Naive thymus-derived CD8-positive, alpha-beta T cell (primary cell): ENCODE measurements at regions not wholly inside any gene's neighbourhood (a gene's known extent, or its start where the extent isn't known, plus 50 kb on each side); places are given as distances from the start of the nearest gene placed in this dataset.
"Not testable (repeated sequence)": the region's sequence is repeated elsewhere in the genome, so short reads cannot be mapped to it uniquely, and the experiment has no call there.

Experiments used
- ATAC-seq, 2 donors: fragments of 150-1000 bp; cut with Tn5 transposase in 1 of 2; sonication (Bioruptor Pico), chemical (Tn5 transposase) in 1 of 2; 1 replicate in 1 of 2; 2 replicates in 1 of 2; pipeline ENCODE4 v1.10.0; 2021; ENCODE audit warnings: mild to moderate bottlenecking in 2 of 2, moderate library complexity in 2 of 2
- POLR2A ChIA-PET: fragments of 350-600 bp; sonication (Branson Sonifier 250); formaldehyde crosslinking; loops from one replicate; lab custom pipeline; 2021; ENCODE audit warnings: antibody characterized with exemption; lab: Charles Lee
- DNase-seq, 10 donors: peaks; one replicate each; pipeline versions ENCODE4 v3.0.0 to v3.0.0-alpha.2; 2020 to 2022
- H3K27ac Mint-ChIP-seq, 10 donors: one replicate each; pipeline ENCODE4 v1.8.0; 2020 to 2022; ENCODE audit warnings: mild to moderate bottlenecking in 10 of 10, mixed read lengths in 10 of 10, moderate library complexity in 4 of 10, inconsistent platforms in 1 of 10
- H3K27me3 Mint-ChIP-seq, 5 donors: one replicate each; pipeline ENCODE4 v1.8.0; 2021 to 2022; ENCODE audit warnings: mixed read lengths in 5 of 5
- H3K36me3 Mint-ChIP-seq, 3 donors: one replicate each; pipeline ENCODE4 v1.8.0; 2020 to 2022; ENCODE audit warnings: mixed read lengths in 3 of 3, mild to moderate bottlenecking in 2 of 3, inconsistent platforms in 1 of 3
- H3K4me1 Mint-ChIP-seq, 4 donors: one replicate each; pipeline ENCODE4 v1.8.0; 2021 to 2022; ENCODE audit warnings: mixed read lengths in 4 of 4
- H3K4me3 Mint-ChIP-seq, 10 donors: one replicate each; pipeline ENCODE4 v1.8.0; 2020 to 2022; ENCODE audit warnings: mild to moderate bottlenecking in 10 of 10, mixed read lengths in 10 of 10, moderate library complexity in 6 of 10, inconsistent platforms in 1 of 10
- H3K9me3 Mint-ChIP-seq, 9 donors: one replicate each; pipeline ENCODE4 v1.8.0; 2020 to 2022; ENCODE audit warnings: mixed read lengths in 9 of 9, mild to moderate bottlenecking in 3 of 9, inconsistent platforms in 1 of 9, moderate library complexity in 1 of 9

DNA sequence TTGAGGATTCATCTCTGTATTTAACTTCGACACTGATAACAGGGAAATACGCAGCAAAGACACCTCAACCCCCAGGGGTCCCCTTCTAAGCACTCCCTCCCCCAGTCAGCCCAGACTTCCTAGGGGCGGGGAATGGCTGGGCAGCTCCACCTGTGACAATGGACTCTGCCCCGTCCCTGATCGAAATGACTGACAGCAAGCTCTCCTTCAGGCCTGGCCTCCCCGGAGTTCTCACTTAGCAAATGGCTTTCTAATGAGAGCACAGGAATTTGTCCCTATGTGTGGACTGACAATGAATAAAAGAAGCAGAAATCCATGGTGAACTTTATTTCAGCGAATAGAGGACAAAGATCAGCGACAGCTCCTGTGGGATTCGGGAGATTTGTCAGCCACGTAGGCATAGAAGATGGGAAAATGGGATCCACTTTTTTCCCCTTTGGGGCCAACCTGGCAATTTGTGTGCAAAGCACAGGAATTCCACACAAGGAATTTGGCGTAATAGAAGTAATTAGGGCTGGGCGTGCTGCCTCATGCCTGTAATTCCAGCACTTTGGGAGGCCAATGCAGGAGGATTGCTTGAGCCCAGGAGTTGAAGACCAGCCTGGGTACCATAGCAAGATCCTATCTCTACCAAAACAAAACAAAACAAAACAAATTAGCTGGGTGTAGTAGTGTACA lies 63.8 kb downstream of the TNFAIP2 start:
- ATAC-seq: no peak
- Mint-ChIP-seq H3K36me3 (no peaks in the 10 kb centered on the region), H3K4me3 (peak overlapping the region in 5 of 10 donors; percentile 25 to 57 (median 41))

DNA sequence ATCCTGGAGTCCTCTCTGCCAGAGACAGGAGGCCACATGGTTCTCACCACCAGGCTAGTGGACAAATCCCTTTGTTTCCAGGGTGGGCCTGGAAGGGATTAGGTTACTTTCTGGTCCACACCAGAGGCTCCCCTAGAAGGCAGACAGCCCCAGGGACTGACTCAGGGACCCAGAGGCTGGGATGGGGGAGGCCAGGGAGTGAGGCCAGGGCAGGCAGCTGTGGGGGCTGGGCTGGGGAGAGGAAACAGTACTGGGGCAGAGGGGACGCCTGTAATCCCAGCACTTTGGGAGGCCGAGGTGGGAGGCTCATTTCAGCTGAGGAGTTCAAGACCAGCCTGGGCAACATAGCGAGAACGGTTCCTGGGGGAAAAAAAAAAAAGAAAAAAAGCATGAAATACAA lies 64.7 kb downstream of the TNFAIP2 start:
- POLR2A ChIA-PET: no interaction called here
- no peak overlapping the region for H3K27ac Mint-ChIP-seq
- peaks cover 28 to 64% (median 51%) of the 10 kb centered on the region in 5 donors for H3K27me3 Mint-ChIP-seq
- DNase-seq (no peak), ATAC-seq (no peak)
- H3K36me3 Mint-ChIP-seq: no peaks in the 10 kb centered on the region
- H3K4me3 Mint-ChIP-seq: peak overlapping the region in 1 of 10 donors; percentile 50
- H3K4me1 Mint-ChIP-seq: peaks cover 5 to 10% (median 6%) of the 10 kb centered on the region in 4 donors
- H3K9me3 Mint-ChIP-seq: no peaks in the 10 kb centered on the region

More for the DNA sequence above, 63.8 kb downstream of the TNFAIP2 start:
- H3K27ac Mint-ChIP-seq: no peak overlapping the region
- POLR2A ChIA-PET: no interaction called here
- DNase-seq: no peak
- peaks cover 5 to 10% (median 6%) of the 10 kb centered on the region in 4 donors for H3K4me1 Mint-ChIP-seq
- peaks cover 25 to 62% (median 51%) of the 10 kb centered on the region in 5 donors for H3K27me3 Mint-ChIP-seq
- no peaks in the 10 kb centered on the region for H3K9me3 Mint-ChIP-seq

DNA sequence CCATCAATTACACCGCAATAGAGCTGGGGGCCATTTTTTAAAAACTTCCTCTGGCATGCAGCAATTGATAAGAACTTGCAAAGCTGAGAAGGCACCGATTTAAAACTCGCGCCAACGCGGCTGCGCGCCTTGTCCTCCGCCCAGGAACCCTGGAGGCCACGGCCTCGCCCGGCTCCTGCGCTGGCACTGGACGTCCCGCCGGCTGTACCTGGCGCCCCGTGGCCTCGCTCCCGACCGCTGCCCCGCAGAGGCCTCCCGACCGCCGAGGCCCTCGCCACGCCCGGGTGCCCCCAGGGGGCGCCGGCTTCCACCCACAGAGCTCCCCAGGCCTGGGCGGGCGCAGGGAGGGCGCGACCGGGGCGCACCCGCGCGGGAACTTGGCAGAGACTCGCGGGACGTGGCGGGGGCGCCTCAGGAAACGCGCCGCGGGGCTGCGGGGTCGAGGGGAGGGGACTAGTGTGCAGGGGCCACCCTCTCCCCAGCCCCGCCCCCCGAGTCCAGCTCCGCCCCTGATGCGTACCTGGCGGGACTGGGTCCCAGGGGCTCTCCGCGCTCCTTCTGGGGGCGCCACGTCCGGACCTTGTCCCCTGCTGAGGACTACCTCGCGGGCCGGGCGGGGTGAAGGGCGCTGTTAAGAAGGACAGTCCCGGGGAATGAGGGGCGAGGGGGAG lies 65.7 kb downstream of the TNFAIP2 start:
- Mint-ChIP-seq H3K9me3 (no peaks in the 10 kb centered on the region), H3K36me3 (no peaks in the 10 kb centered on the region), H3K27me3 (peaks cover 25 to 59% (median 51%) of the 10 kb centered on the region in 5 donors), H3K4me1 (peaks cover 5 to 10% (median 6%) of the 10 kb centered on the region in 4 donors), H3K4me3 (peak overlapping the region in 9 of 10 donors; percentile 9 to 66 (median 50)), H3K27ac (no peak overlapping the region)
- POLR2A ChIA-PET: interaction anchor here (0.5 kb wide), 1 partner anchor 1626 kb away, joined by 4 read pairs; no protein-coding TSS in a partner anchor
- ATAC-seq: peak; percentile 80
- peak in 7 of 10 donors; percentile 14 to 37 (median 25) for DNase-seq

DNA sequence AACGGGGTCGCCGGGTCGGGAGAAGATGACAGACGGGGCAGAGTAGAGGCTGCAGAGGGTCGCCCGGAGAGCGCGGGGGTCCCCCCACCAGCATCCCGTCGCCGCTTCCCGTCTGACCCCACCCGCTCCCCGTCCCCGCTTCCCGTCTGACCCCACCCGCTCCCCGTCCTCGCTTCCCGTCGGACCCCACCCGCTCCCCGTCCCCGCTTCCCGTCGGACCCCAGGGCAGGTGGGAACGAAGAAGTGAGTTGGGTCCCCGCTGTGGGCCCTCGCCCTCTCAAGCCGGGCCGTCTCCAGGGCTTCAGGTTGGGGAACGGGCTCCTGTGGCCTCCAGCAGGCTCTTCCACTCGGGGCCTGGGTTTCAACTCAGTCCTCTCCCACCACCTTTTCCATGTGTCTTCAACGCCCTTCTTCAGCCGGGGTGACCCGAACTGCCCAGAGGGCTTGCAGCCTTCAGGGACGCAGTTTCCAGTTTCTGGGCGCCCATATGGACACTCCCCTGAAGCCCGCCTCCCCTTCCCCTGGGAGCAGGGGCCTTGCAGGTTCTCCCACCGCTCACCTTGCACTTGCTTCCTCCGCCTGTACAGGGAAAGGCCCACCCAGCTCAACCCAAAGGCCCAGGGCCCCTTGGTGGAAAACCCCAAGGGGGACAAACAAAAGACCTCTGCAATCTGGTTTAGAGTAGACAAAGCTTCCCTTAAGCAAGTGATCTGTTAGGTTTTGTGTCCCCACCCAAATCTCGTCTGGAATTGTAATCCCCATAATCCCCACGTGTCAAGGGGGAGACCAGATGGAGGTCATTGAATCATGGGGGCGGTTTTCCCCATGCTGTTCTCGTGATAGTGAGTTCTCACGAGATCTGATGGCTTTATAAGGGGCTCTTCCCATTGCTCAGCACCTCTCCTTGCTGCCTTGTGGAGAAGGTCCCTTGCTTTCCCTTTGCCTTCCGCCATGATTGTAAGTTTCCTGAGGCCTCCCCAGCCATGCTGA lies 66.5 kb downstream of the TNFAIP2 start:
- H3K36me3 Mint-ChIP-seq: no peaks in the 10 kb centered on the region
- H3K9me3 Mint-ChIP-seq: no peaks in the 10 kb centered on the region
- peak overlapping the region; percentile 22 to 77 (median 67) for H3K4me3 Mint-ChIP-seq
- H3K27ac Mint-ChIP-seq: peak overlapping the region in 1 of 10 donors; percentile 14
- DNase-seq: no peak
- H3K27me3 Mint-ChIP-seq: peaks cover 25 to 55% (median 47%) of the 10 kb centered on the region in 5 donors
- peaks cover 5 to 10% (median 6%) of the 10 kb centered on the region in 4 donors for H3K4me1 Mint-ChIP-seq
- POLR2A ChIA-PET: interaction anchor here (0.5 kb wide), 1 partner anchor 1625 kb away, joined by 4 read pairs; no protein-coding TSS in a partner anchor
- ATAC-seq: no peak

DNA sequence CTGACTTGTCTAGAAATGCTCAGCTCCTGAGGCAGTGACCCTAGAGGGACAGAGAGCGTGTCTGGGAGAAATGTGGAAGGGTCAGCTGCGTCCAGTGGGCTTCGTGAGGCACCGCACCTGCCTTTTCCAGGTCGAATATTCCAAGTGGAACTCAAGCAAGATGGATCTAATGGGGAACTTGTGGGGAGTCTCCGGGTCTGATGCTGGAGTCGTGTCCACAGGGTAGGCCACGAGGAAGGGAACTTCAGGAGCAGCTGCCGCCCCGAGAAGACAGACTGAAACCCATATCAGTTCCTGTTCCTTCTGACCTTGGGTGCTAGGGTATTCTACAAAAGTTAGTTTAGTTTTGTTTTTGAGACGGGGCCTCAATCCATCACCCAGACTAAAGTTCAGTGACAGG lies 67.5 kb downstream of the TNFAIP2 start:
- H3K36me3 Mint-ChIP-seq: no peaks in the 10 kb centered on the region
- no peak for ATAC-seq

DNA sequence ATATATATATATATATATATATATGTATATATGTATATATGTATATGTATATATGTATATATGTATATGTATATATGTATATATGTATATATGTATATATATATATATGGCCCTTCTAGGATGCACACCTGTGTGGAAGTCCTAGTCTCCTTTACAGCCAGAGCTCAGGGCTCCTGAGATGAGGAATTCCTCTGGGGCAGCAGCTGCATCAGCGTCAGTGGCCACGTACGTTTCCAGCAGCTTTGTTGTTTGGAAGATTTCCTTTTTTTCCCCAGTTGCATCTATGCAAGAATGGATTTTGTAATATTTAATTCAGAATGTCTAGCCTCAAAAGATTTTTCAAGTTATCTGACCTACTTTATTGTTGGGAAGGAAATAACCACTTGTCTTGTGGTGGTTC lies 68.6 kb downstream of the TNFAIP2 start:
- Mint-ChIP-seq H3K4me1 (peaks cover 5 to 10% (median 6%) of the 10 kb centered on the region in 4 donors), H3K36me3 (no peaks in the 10 kb centered on the region), H3K27ac (no peak overlapping the region), H3K27me3 (peaks cover 17 to 49% (median 35%) of the 10 kb centered on the region in 5 donors), H3K4me3 (no peak overlapping the region), H3K9me3 (no peaks in the 10 kb centered on the region)
- ATAC-seq (no peak), DNase-seq (no peak)
- POLR2A ChIA-PET: no interaction called here

More for the DNA sequence above, 67.5 kb downstream of the TNFAIP2 start:
- peaks cover 5 to 10% (median 6%) of the 10 kb centered on the region in 4 donors for H3K4me1 Mint-ChIP-seq
- peak overlapping the region in 1 of 10 donors; percentile 77 for H3K4me3 Mint-ChIP-seq
- no peaks in the 10 kb centered on the region for H3K9me3 Mint-ChIP-seq
- DNase-seq: no peak
- POLR2A ChIA-PET: no interaction called here
- H3K27me3 Mint-ChIP-seq: peaks cover 23 to 55% (median 46%) of the 10 kb centered on the region in 5 donors
- no peak overlapping the region for H3K27ac Mint-ChIP-seq

DNA sequence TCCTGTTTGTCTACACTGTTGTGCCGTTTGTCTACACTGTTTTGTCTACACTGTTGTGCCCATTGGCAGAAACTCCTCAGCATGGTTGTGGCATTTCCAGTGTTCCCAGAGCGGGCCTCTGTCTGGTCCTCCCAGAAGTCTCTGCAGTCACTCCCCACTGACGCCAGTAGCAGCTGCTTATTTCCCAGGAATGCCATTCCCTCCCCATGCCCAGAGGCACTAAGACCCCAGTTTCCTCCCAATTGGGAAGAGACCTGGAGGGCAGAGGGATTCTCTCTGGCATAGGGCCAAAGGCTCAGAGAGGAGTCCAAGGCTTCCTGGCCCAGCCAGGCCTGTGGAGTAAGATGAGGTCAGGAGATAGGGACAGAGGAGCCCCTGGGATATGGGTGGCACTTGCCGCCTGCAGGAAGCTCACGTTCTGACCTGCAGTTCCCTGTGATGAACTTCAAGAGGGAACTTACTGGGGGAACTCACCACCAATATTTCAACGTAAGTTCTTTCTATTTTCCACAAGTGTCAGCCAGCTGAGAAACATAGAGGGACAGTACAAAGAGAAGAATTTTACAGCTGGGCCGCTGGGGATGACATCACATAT lies 69.1 kb downstream of the TNFAIP2 start:
- Mint-ChIP-seq H3K4me3 (no peak overlapping the region), H3K36me3 (no peaks in the 10 kb centered on the region), H3K27me3 (peaks cover 14 to 44% (median 30%) of the 10 kb centered on the region in 5 donors), H3K27ac (no peak overlapping the region), H3K9me3 (no peaks in the 10 kb centered on the region), H3K4me1 (peaks cover 5 to 10% (median 6%) of the 10 kb centered on the region in 4 donors)
- ATAC-seq (no peak), DNase-seq (no peak)
- POLR2A ChIA-PET: no interaction called here

DNA sequence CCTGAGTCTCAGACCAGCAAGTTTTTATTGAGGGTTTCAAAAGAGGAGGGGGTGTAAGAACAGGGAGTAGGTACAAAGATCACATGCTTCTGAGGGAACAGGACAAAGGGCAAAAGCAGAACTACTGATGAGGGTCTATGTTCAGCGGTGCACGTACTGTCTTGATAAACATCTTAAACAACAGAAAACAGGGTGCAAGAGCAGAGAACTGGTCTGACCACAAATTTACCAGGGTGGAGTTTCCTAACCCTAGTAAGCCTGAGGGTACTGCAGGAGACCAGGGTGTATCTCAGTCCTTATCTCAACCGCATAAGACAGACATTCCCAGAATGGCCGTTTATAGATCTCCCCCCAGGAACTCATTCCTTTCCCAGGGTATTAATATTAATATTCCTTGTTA lies 69.6 kb downstream of the TNFAIP2 start:
- peaks cover 14 to 39% (median 25%) of the 10 kb centered on the region in 5 donors for H3K27me3 Mint-ChIP-seq
- H3K4me3 Mint-ChIP-seq, POLR2A ChIA-PET, DNase-seq, H3K9me3 Mint-ChIP-seq, H3K36me3 Mint-ChIP-seq, ATAC-seq, H3K27ac Mint-ChIP-seq: not testable (repeated sequence)
- H3K4me1 Mint-ChIP-seq: peaks cover 5 to 10% (median 6%) of the 10 kb centered on the region in 4 donors

DNA sequence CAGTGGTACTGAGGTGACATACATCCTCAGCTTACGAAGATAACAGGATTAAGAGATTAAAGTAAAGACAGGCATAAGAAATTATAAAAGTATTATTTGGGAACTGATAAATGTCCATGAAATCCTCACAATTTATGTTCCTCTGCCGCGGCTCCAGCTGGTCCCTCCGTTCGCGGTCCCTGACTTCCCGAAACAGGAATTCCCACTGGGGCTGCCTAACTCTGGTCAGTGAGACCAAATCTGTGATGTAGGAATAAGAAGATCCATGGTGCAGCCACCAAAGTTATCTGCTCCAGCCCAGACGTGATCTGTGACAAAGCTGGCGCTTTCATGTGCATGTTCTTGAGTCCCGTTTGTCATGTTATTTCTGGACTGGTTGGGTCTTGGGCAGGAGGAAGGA lies 70.2 kb downstream of the TNFAIP2 start:
- POLR2A ChIA-PET, ATAC-seq, H3K27ac Mint-ChIP-seq, H3K36me3 Mint-ChIP-seq, H3K4me3 Mint-ChIP-seq, H3K4me1 Mint-ChIP-seq, H3K9me3 Mint-ChIP-seq, DNase-seq: not testable (repeated sequence)
- H3K27me3 Mint-ChIP-seq: peaks cover 9 to 33% (median 21%) of the 10 kb centered on the region in 5 donors

DNA sequence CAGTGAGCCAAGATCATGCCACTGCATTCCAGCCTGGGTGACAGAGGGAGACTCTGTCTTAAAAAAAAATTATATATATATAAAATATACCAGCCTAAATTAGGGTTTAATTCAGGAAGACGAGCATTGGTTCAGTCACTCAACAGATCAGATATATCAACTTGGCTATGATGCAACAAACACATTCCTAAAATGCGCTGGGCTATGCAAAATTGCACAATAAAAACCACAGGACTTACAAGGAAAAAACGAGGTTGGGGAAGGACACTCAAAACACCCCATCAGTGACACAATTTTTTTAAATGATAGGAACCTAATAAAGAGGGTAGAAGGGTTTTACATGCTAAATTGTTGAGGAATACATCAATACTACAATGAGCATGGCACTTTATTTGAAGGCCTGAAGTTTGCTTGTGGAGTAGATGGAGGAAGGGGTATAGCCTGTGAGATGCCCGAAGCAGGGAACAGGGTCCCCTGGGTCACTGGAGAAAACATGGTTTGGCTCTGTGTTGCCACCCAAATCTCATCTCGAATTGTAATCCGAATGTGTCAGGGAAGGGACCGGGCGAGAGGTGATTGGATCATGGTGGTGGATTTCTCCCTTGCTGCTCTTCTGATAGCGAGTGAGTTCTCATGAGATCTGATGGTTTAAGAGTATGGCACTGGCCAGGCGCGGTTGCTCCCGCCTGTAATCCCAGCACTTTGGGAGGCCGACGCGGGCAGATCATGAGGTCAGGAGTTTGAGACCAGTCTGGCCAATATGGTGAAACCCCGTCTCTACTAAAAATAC lies 71.2 kb downstream of the TNFAIP2 start:
- no peak for DNase-seq
- Mint-ChIP-seq H3K27me3 (peaks cover 8 to 30% (median 19%) of the 10 kb centered on the region in 5 donors), H3K36me3 (no peaks in the 10 kb centered on the region), H3K4me1 (peaks cover 3 to 5% (median 5%) of the 10 kb centered on the region in 4 donors), H3K9me3 (no peaks in the 10 kb centered on the region), H3K4me3 (no peak overlapping the region), H3K27ac (no peak overlapping the region)
- POLR2A ChIA-PET: no interaction called here
- no peak for ATAC-seq

DNA sequence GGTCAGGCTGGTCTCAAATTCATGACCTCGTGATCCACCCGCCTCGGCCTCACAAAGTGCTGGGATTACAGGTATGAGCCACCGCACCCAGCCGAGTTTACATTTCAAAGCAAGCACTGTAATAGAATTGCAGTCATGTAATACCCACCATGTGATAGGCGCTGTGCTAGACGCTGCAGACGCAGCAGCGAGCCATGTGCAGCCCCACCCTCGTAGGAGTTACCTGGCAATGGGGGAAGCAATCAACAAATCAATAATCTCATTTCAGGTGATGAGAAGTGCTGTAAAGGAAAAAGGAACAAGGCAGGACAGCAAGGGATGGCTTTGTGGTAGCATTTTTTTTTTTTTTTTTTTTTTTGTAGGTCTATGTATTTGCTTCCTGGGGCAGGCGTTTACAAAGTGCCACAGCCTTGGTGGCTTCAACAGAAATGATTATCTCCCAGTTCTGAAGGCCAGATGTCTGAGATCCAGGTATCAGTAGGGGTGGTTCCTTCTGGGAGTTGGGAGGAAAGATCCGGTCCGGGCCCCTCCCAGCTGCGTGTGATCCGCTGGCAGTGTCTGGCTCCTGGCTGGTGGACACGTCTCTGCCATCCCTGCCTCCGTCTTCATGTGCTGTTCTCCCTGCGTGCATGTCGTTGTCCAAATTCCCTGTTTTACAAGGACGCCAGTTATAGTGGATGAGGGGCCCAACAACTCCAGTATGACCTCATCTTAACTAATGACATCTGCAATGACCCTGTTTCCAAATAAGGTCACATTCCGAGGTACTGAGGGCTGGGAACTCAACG lies 72.8 kb downstream of the TNFAIP2 start:
- peaks cover 0 to 20% (median 6%) of the 10 kb centered on the region in 5 donors for H3K27me3 Mint-ChIP-seq
- DNase-seq (no peak), ATAC-seq (no peak)
- no peak overlapping the region for H3K4me3 Mint-ChIP-seq
- no peaks in the 10 kb centered on the region for H3K36me3 Mint-ChIP-seq
- H3K9me3 Mint-ChIP-seq: peaks cover 0 to 3% (median 0%) of the 10 kb centered on the region in 9 donors
- POLR2A ChIA-PET: no interaction called here
- no peak overlapping the region for H3K27ac Mint-ChIP-seq
- no peaks in the 10 kb centered on the region for H3K4me1 Mint-ChIP-seq
